HTR-8/SVneo (cell line): ENCODE measurements at regions not wholly inside any gene's neighbourhood (a gene's known extent, or its start where the extent isn't known, plus 50 kb on each side); places are given as distances from the start of the nearest gene placed in this dataset.
"Not testable (repeated sequence)": the region's sequence is repeated elsewhere in the genome, so short reads cannot be mapped to it uniquely, and the experiment has no call there.

Source experiments
- DNase-seq: peaks from one replicate; pipeline ENCODE4 v3.0.0; 2011; ENCODE audit warnings: low spot score, mixed read lengths; ENCODE audit not compliant: insufficient read length
- FAIRE-seq: peaks from 2 replicates; lab custom pipeline; 2011; peaks lifted over from hg19 to GRCh38; lab: Jason Lieb, UNC

GRCh38 chr14:82003426-82003825, 469.8 kb upstream of the SEL1L start:
- DNase-seq (no peak), FAIRE-seq (no peak)

GRCh38 chr14:82009076-82009475, 475.4 kb upstream of the SEL1L start:
- FAIRE-seq (no peak), DNase-seq (no peak)

DNA sequence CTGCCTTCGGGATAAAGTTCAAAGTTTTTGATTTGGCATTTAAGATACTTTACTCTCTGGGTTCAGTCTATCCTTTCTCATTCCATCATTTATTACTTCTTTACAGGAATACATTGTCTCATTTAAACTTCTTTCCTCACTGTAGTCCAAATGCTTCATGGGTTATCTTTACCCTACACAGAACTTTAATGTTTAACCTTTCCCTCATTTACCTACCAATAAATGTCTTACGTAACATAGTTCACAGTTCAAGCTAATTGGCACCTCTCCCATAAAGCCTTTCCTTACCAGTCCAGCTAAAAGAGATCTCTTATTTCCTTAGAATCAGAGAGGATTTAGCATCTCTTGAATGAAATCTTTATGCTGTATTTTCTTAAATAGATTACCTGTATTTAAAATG, 476.3 kb upstream of the SEL1L start:
- FAIRE-seq = no peak
- no peak for DNase-seq

- FAIRE-seq = no peak
- no peak for DNase-seq
Observed at GRCh38 chr14:82011460-82011859, 477.8 kb upstream of the SEL1L start.

DNA sequence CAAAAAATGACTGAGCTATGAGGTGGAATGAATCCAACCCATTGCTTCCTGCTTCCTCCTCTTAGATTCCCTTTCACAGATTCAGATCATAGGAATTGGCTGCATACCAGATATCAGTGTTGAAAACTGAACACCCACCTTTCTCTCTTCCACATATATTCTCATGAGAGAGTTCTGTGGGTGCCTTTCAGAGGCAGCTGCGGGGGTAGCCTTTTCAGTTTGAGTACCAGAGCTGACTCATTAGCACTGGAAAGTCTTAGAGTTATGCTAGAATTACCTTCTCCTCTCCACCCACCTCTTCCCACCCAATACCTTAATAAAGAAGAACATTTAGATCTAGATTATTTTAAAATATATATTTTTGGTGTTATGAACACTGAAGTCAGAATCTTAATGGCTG, 495.4 kb upstream of the SEL1L start:
- FAIRE-seq = no peak
- DNase-seq = no peak

DNA sequence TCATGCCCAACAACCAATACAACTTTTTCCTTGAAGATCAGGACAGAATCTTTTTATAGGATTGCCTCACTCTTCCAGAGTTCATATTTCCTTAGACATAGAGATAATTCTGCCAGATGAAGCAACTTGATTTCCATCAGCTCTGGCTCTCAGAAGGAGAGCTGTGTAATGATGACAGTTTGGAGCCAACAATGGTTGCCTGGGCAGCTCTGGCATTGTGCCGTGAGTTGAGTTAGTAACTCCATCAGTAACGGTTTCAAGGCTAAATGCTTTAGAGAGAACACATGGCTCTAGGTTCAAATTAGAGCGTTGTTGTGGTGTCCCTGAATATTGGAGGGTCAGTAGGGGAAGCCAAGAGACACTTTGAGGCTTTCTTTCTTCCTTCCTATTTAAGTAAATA, 501.7 kb upstream of the SEL1L start:
- FAIRE-seq = no peak
- DNase-seq = no peak

DNA sequence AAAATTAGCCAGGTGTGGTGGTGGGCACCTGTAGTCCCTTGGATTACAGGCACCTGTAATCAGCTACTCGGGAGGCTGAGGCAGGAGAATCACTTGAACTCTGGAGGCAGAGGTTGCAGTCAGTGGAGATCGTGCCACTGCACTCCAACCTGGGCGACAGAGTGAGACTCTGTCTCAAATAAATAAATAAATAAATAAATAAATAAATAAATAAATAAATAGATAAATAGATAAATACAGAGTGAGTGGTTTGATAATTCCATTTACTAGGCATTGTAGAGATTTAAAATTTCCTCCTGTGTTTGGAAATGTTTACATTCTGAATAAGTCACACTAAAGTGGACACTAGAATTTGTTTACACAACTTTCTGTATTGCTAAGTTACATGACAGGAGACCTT, 504.4 kb upstream of the SEL1L start:
- DNase-seq, FAIRE-seq: not testable (repeated sequence)

DNA sequence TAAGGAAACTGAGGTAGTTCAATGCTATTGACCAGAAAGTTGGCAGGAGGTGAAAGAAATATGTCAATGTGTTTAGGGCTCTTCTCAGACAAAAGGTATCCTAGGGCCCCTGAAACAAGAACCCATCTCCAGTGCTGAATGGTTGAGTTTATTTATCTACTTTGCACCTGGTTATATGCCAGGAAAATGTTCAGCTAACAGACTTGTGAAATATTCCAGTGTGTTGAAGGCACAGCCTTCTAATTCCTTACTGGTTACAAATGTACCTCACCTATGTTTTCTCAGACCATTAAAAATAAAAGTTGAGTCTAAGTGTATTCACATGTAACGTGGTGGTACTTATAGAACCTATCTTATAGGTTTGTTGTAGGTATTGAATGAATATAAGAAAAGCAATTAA, 511.7 kb upstream of the SEL1L start:
- no peak for DNase-seq
- no peak for FAIRE-seq

DNA sequence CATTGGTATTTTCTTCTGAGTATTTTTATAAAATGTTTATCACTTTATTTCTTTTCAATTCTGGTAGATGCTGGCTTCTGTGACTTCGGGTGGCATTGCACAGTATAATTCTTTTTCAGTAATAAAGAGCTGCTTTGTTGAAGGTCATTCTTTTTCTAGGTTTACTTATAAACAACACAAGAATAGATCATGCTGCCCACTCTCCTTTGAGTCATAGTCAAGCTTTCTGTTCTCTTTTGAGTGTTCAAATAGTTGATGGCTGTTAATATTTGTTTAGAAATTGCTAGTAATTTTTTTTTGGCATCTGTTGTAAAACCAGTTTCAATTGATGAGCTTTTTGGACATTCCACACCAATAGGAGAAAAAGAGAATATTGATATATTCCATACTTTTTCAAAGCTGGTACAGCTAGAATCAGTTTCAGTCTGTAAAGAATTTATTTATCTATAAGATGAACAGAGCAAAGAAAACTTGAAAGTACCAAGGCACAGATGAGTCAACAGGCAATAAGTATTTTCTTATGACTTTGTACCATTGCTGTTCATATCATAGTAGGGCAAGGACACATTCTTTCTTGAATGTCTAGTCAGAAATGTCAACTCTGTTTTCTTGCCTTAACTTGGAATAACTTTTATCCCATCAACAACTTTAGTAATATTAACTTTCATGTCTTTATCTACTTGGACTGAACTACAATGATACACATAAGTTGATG, 513.0 kb upstream of the SEL1L start:
- DNase-seq (no peak), FAIRE-seq (no peak)

- FAIRE-seq (no peak), DNase-seq (no peak)
Observed at GRCh38 chr14:82047777-82048470, 514.3 kb upstream of the SEL1L start.

GRCh38 chr14:82052778-82053177, 519.1 kb upstream of the SEL1L start:
- DNase-seq (no peak), FAIRE-seq (no peak)

DNA sequence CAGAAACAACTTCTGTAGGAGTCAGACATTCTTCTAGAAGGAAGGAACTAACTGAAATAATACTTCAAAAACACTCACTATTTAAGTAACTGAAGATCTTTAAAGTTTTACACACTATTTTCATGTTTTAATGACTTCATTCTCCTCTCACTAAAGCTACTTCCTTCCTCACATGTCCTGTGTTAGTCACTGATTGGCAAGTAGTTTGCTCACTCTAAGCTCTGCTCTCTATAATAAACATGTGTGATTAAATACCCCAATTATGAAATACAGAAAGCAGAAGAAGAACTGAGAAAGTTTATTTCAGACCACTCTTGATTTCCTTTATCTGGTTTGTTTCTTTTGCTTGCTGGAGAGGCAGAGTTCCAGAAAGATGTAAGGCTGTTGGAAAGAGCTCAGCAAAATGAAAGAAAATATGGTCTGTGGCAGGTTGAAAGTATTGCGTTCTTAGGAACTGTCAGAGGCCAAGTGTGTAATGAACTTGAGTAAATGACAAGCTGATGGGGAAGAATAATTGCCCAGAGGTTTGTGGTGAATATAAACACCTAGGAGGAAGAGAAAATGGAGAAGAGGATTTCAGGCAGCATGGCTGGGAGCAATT, 522.0 kb upstream of the SEL1L start:
- FAIRE-seq (no peak), DNase-seq (no peak)

GRCh38 chr14:82060219-82060618, 526.6 kb upstream of the SEL1L start:
- no peak for DNase-seq
- FAIRE-seq = no peak

GRCh38 chr14:82067221-82067875, 533.7 kb upstream of the SEL1L start:
- DNase-seq = no peak
- no peak for FAIRE-seq

DNA sequence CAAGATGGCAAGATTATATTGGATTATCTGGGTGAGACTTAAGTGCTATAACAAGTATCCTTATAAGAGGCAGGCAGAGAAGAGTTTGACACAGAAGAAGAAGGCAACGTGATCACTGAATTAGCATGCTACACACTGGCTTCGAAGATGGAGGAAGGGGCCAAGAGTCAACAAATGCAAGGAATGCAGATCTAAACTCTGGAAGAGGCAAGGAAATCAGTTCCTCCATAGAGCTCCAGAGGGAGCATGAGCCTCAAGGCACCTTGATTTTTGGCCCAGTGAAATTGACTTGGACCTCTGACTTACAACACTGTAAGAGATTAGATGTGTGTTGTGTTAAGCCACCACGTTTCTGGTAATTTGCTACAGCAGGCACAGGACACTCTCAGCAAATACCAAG, 536.4 kb upstream of the SEL1L start:
- no peak for DNase-seq

DNA sequence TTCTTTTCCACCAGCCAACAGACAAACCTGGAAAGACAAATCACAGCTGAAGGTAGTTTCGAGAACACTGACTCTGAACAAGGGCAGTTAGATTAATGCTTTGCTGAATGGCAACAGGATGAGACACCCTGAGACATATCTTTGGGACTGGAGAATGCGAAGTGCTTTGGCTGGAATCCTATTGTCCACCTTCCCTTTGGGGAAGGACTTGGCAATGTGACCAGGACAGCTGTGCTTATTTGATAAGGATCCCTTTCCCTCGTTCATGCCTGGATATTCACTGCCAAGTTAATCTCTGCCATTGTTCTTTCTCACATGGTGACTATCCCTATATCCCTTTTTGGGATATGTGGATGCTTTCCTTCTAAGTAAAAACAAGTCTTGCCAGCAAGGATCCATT, 537.1 kb upstream of the SEL1L start:
- DNase-seq = no peak
- no peak for FAIRE-seq

More for the DNA sequence above, 536.4 kb upstream of the SEL1L start:
- FAIRE-seq = no peak

DNA sequence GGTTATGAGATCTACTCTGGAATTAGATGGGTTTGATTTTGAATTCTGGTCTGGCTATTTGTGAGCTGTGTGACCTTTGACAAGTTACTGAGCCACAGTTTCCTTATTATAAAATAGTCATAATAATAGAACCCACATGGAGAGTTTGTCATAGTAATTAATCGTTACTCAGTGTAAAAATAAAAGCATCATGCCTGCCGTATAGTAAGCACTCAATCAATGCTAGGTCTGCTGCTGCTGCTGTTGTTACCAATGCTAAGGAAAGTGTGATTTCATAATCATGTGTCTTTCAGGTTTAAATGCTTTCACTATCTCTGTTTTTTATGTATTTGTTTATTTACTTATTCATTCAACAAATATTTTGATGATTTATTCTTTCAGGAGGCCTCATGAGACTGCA, 539.9 kb upstream of the SEL1L start:
- no peak for FAIRE-seq

DNA sequence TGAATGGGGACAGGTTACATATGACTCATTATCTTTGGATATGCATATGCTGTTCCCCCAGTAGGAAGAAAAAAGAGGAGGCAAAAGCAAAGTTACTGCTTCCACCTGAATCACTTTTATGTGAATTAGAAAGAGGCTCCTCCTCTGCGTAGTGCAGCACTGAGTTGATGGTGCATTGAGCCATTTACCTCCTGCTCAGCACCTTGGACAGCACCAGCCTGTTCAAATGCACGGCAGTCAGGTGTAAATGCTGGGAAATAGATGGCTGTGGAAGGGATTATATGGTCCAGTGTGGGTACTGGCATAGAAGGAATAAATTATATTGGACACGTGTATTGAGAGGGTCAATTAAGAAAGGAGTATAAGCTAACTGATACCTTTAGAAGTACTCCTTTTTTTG, 541.9 kb upstream of the SEL1L start:
- no peak for FAIRE-seq

More for the DNA sequence above, 539.9 kb upstream of the SEL1L start:
- DNase-seq = no peak

DNA sequence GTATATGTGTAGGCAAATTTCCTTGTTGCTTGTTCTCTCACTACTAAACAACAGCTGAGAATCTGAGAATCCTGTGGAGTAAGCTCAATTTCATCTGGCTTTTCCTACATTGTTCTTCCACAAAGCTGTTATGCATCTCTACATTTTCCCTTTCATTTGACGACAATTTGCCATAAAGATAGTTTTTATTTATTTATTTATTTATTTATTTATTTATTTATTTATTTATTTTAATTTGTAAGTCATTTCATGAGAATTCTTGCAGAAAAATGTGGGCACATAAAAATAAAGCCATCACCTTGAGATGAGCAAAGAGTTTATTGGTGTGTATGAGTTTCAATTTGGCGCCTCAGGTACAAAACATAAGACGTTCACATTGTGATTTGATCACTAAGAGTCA, 545.9 kb upstream of the SEL1L start:
- no peak for DNase-seq
- no peak for FAIRE-seq

More for the DNA sequence above, 541.9 kb upstream of the SEL1L start:
- DNase-seq = no peak

GRCh38 chr14:82080370-82080769, 546.7 kb upstream of the SEL1L start:
- FAIRE-seq (no peak), DNase-seq (no peak)

DNA sequence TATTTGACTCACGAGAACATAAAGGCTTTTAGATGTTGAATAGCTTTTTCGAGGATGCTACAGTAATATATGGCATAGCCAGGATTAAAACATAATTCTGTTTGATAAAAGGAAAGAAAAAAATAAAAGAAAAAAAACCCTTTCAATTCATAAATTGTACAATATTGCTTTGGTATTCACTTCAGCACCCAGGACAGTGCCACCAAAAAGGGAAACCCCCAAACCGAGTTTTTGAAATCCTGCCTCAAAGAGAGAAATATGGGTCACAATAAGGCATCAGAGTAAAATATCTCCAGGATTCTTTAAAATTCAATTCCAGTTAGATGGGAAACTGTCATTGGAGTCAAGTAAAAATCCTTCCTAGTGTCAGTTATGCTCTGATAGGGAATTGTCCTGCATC, 551.2 kb upstream of the SEL1L start:
- FAIRE-seq = no peak
- DNase-seq = no peak
